ENCODE measurements at regions not wholly inside any gene's neighbourhood (a gene's known extent, or its start where the extent isn't known, plus 50 kb on each side); places are given as distances from the start of the nearest gene placed in this dataset.

GRCh38 chr11:17157761-17158160, 50.0 kb downstream of the PIK3C2A start:
- H3K4me1 ChIP-seq (ENCODE audit: control insufficient read depth, insufficient read depth, low read length), result no peaks in the 10 kb centered on the region
- DNase-seq (ENCODE audit: low read depth in 4 of 6, low spot score in 6 of 6), result no peak
- no peak overlapping the region for H3K27ac ChIP-seq (ENCODE audit: low read depth, low read length)
- H3K27me3 ChIP-seq (ENCODE audit: control insufficient read depth, insufficient read depth, low read length), result no peaks in the 10 kb centered on the region
- no peak overlapping the region for H3K4me3 ChIP-seq (ENCODE audit: low read depth, low read length)
- 98% methylated on average over 4 of the region's 4 CpGs for WGBS (ENCODE audit: insufficient coverage)
- no peaks in the 10 kb centered on the region for H3K9me3 ChIP-seq (ENCODE audit: control insufficient read depth, insufficient read depth, low read length)
- H3K36me3 ChIP-seq (ENCODE audit: control insufficient read depth, insufficient read depth, low read length), result no peaks in the 10 kb centered on the region

- Histone ChIP-seq H3K4me3 (ENCODE audit: low read depth, low read length) (no peak overlapping the region), H3K9me3 (ENCODE audit: control insufficient read depth, insufficient read depth, low read length) (no peaks in the 10 kb centered on the region), H3K27ac (ENCODE audit: low read depth, low read length) (no peak overlapping the region), H3K27me3 (ENCODE audit: control insufficient read depth, insufficient read depth, low read length) (no peaks in the 10 kb centered on the region), H3K4me1 (ENCODE audit: control insufficient read depth, insufficient read depth, low read length) (no peaks in the 10 kb centered on the region), H3K36me3 (ENCODE audit: control insufficient read depth, insufficient read depth, low read length) (no peaks in the 10 kb centered on the region)
- DNase-seq (ENCODE audit: low read depth in 4 of 6, low spot score in 6 of 6), result no peak
- WGBS (ENCODE audit: insufficient coverage), result 100% methylated on average over 1 of the region's 2 CpGs
Observed at GRCh38 chr11:17156283-17156682, 51.5 kb downstream of the PIK3C2A start.

- no CpG with 5 or more reads among the region's 1 CpG for WGBS (ENCODE audit: insufficient coverage)
- no peak for DNase-seq (ENCODE audit: low read depth in 4 of 6, low spot score in 6 of 6)
- Histone ChIP-seq H3K27me3 (ENCODE audit: control insufficient read depth, insufficient read depth, low read length) (no peaks in the 10 kb centered on the region), H3K36me3 (ENCODE audit: control insufficient read depth, insufficient read depth, low read length) (no peaks in the 10 kb centered on the region), H3K9me3 (ENCODE audit: control insufficient read depth, insufficient read depth, low read length) (no peaks in the 10 kb centered on the region), H3K27ac (ENCODE audit: low read depth, low read length) (no peak overlapping the region), H3K4me3 (ENCODE audit: low read depth, low read length) (no peak overlapping the region), H3K4me1 (ENCODE audit: control insufficient read depth, insufficient read depth, low read length) (no peaks in the 10 kb centered on the region)
Observed at GRCh38 chr11:17154409-17155159, 53.2 kb downstream of the PIK3C2A start.

GRCh38 chr11:17153757-17154156, 54.0 kb downstream of the PIK3C2A start:
- Histone ChIP-seq H3K27me3 (ENCODE audit: control insufficient read depth, insufficient read depth, low read length) (no peaks in the 10 kb centered on the region), H3K4me3 (ENCODE audit: low read depth, low read length) (no peak overlapping the region), H3K4me1 (ENCODE audit: control insufficient read depth, insufficient read depth, low read length) (no peaks in the 10 kb centered on the region), H3K36me3 (ENCODE audit: control insufficient read depth, insufficient read depth, low read length) (no peaks in the 10 kb centered on the region), H3K27ac (ENCODE audit: low read depth, low read length) (no peak overlapping the region), H3K9me3 (ENCODE audit: control insufficient read depth, insufficient read depth, low read length) (no peaks in the 10 kb centered on the region)
- DNase-seq (ENCODE audit: low read depth in 4 of 6, low spot score in 6 of 6), result no peak
- no CpG with 5 or more reads among the region's 2 CpGs for WGBS (ENCODE audit: insufficient coverage)

- no peaks in the 10 kb centered on the region for H3K4me1 ChIP-seq (ENCODE audit: control insufficient read depth, insufficient read depth, low read length)
- DNase-seq (ENCODE audit: low read depth in 4 of 6, low spot score in 6 of 6), result no peak
- WGBS (ENCODE audit: insufficient coverage), result no CpG with 5 or more reads among the region's 1 CpG
- H3K27ac ChIP-seq (ENCODE audit: low read depth, low read length), result no peak overlapping the region
- no peaks in the 10 kb centered on the region for H3K9me3 ChIP-seq (ENCODE audit: control insufficient read depth, insufficient read depth, low read length)
- H3K27me3 ChIP-seq (ENCODE audit: control insufficient read depth, insufficient read depth, low read length), result no peaks in the 10 kb centered on the region
- no peak overlapping the region for H3K4me3 ChIP-seq (ENCODE audit: low read depth, low read length)
- no peaks in the 10 kb centered on the region for H3K36me3 ChIP-seq (ENCODE audit: control insufficient read depth, insufficient read depth, low read length)
Observed at GRCh38 chr11:17152306-17152705, 55.5 kb downstream of the PIK3C2A start.

- H3K27ac ChIP-seq (ENCODE audit: low read depth, low read length), result peak overlapping the region; percentile 61
- H3K4me1 ChIP-seq (ENCODE audit: control insufficient read depth, insufficient read depth, low read length), result no peaks in the 10 kb centered on the region
- H3K9me3 ChIP-seq (ENCODE audit: control insufficient read depth, insufficient read depth, low read length), result no peaks in the 10 kb centered on the region
- WGBS (ENCODE audit: insufficient coverage), result no CpG with 5 or more reads among the region's 2 CpGs
- no peak overlapping the region for H3K4me3 ChIP-seq (ENCODE audit: low read depth, low read length)
- no peaks in the 10 kb centered on the region for H3K36me3 ChIP-seq (ENCODE audit: control insufficient read depth, insufficient read depth, low read length)
- H3K27me3 ChIP-seq (ENCODE audit: control insufficient read depth, insufficient read depth, low read length), result no peaks in the 10 kb centered on the region
- DNase-seq (ENCODE audit: low read depth in 4 of 6, low spot score in 6 of 6), result peak in 2 of 6 donors; percentile 6 to 70
Observed at GRCh38 chr11:17150521-17150920, 57.3 kb downstream of the PIK3C2A start.

- Histone ChIP-seq H3K27me3 (ENCODE audit: control insufficient read depth, insufficient read depth, low read length) (no peaks in the 10 kb centered on the region), H3K9me3 (ENCODE audit: control insufficient read depth, insufficient read depth, low read length) (no peaks in the 10 kb centered on the region), H3K36me3 (ENCODE audit: control insufficient read depth, insufficient read depth, low read length) (no peaks in the 10 kb centered on the region), H3K4me1 (ENCODE audit: control insufficient read depth, insufficient read depth, low read length) (no peaks in the 10 kb centered on the region), H3K4me3 (ENCODE audit: low read depth, low read length) (no peak overlapping the region), H3K27ac (ENCODE audit: low read depth, low read length) (no peak overlapping the region)
- no peak for DNase-seq (ENCODE audit: low read depth in 4 of 6, low spot score in 6 of 6)
Observed at GRCh38 chr11:17148536-17148935, 59.2 kb downstream of the PIK3C2A start.

GRCh38 chr11:17145972-17146371, 61.8 kb downstream of the PIK3C2A start:
- Histone ChIP-seq H3K4me1 (ENCODE audit: control insufficient read depth, insufficient read depth, low read length) (no peaks in the 10 kb centered on the region), H3K9me3 (ENCODE audit: control insufficient read depth, insufficient read depth, low read length) (no peaks in the 10 kb centered on the region), H3K36me3 (ENCODE audit: control insufficient read depth, insufficient read depth, low read length) (peaks cover 4% of the 10 kb centered on the region), H3K27me3 (ENCODE audit: control insufficient read depth, insufficient read depth, low read length) (no peaks in the 10 kb centered on the region), H3K4me3 (ENCODE audit: low read depth, low read length) (no peak overlapping the region), H3K27ac (ENCODE audit: low read depth, low read length) (no peak overlapping the region)
- no peak for DNase-seq (ENCODE audit: low read depth in 4 of 6, low spot score in 6 of 6)

- no peaks in the 10 kb centered on the region for H3K4me1 ChIP-seq (ENCODE audit: control insufficient read depth, insufficient read depth, low read length)
- H3K36me3 ChIP-seq (ENCODE audit: control insufficient read depth, insufficient read depth, low read length), result peaks cover 7% of the 10 kb centered on the region
- whole genome bisulfite sequencing (ENCODE audit: insufficient coverage), result 100% methylated on average over 1 of the region's 2 CpGs
Observed at GRCh38 chr11:17142450-17142849, 65.0 kb upstream of the RPS13 start.

GRCh38 chr11:17141156-17141555, 63.7 kb upstream of the RPS13 start:
- Histone ChIP-seq H3K27ac (ENCODE audit: low read depth, low read length) (no peak overlapping the region), H3K4me3 (ENCODE audit: low read depth, low read length) (no peak overlapping the region), H3K36me3 (ENCODE audit: control insufficient read depth, insufficient read depth, low read length) (peaks cover 7% of the 10 kb centered on the region), H3K27me3 (ENCODE audit: control insufficient read depth, insufficient read depth, low read length) (no peaks in the 10 kb centered on the region), H3K9me3 (ENCODE audit: control insufficient read depth, insufficient read depth, low read length) (no peaks in the 10 kb centered on the region), H3K4me1 (ENCODE audit: control insufficient read depth, insufficient read depth, low read length) (no peaks in the 10 kb centered on the region)
- 80% methylated on average over 1 of the region's 5 CpGs for WGBS (ENCODE audit: insufficient coverage)
- no peak for DNase-seq (ENCODE audit: low read depth in 4 of 6, low spot score in 6 of 6)

More at GRCh38 chr11:17142450-17142849, 65.0 kb upstream of the RPS13 start:
- no peak for DNase-seq (ENCODE audit: low read depth in 4 of 6, low spot score in 6 of 6)
- H3K9me3 ChIP-seq (ENCODE audit: control insufficient read depth, insufficient read depth, low read length), result no peaks in the 10 kb centered on the region
- H3K27me3 ChIP-seq (ENCODE audit: control insufficient read depth, insufficient read depth, low read length), result no peaks in the 10 kb centered on the region
- H3K27ac ChIP-seq (ENCODE audit: low read depth, low read length), result no peak overlapping the region
- H3K4me3 ChIP-seq (ENCODE audit: low read depth, low read length), result no peak overlapping the region
